CD14-positive monocyte (primary cell): ENCODE measurements at regions not wholly inside any gene's neighbourhood (a gene's known extent, or its start where the extent isn't known, plus 50 kb on each side); places are given as distances from the start of the nearest gene placed in this dataset.

Experiments
- DNase-seq, 3 donors: peaks; one replicate each; pipeline ENCODE4 v3.0.0-alpha.2; 2011 to 2022
- H2AFZ ChIP-seq: 2 replicates; pipeline ENCODE4 v1.6.0; 2012; ENCODE audit warnings: mild to moderate bottlenecking, low read depth, low read length, inconsistent platforms; ENCODE audit not compliant: insufficient read depth, poor library complexity, severe bottlenecking
- H3K27ac ChIP-seq, 2 donors: 1 replicate in 1 of 2; 2 replicates in 1 of 2; pipeline ENCODE4 v1.5.1; 2012 to 2013; ENCODE audit warnings: low read length in 2 of 2, control low read depth in 1 of 2, inconsistent platforms in 1 of 2, low read depth in 1 of 2, mild to moderate bottlenecking in 1 of 2
- H3K27me3 ChIP-seq, 2 donors: one replicate each; pipeline versions ENCODE4 v1.6.0 to v1.6.1; 2011 to 2013; ENCODE audit warnings: low read length in 2 of 2; ENCODE audit not compliant: control insufficient read depth in 2 of 2, insufficient read depth in 2 of 2
- H3K36me3 ChIP-seq, 2 donors: replicated peaks in 1 of 2; 1 replicate in 1 of 2; 2 replicates in 1 of 2; pipeline versions ENCODE4 v1.5.1 to v1.6.1; 2012 to 2013; ENCODE audit warnings: low read length in 2 of 2, control low read depth in 1 of 2, inconsistent platforms in 1 of 2, mild to moderate bottlenecking in 1 of 2; ENCODE audit not compliant: insufficient read depth in 2 of 2, control insufficient read depth in 1 of 2
- H3K4me1 ChIP-seq, 2 donors: 1 replicate in 1 of 2; 2 replicates in 1 of 2; pipeline versions ENCODE4 v1.5.1 to v1.6.1; 2012 to 2013; ENCODE audit warnings: low read length in 2 of 2, control low read depth in 1 of 2, inconsistent platforms in 1 of 2, mild to moderate bottlenecking in 1 of 2, moderate library complexity in 1 of 2; ENCODE audit not compliant: insufficient read depth in 2 of 2, control insufficient read depth in 1 of 2
- H3K4me2 ChIP-seq: replicated peaks from 2 replicates; pipeline ENCODE3; 2012; ENCODE audit warnings: low read length, moderate library complexity, mild to moderate bottlenecking; ENCODE audit not compliant: poor library complexity, severe bottlenecking; ENCODE audit errors: extremely low read depth
- H3K4me3 ChIP-seq, 3 experiments: fragments of 200-600 bp in 1 of 3; sonication (generic) in 1 of 3; replicated peaks in 1 of 3; 1 replicate in 2 of 3; 2 replicates in 1 of 3; pipeline ENCODE4 v1.5.1; 2011 to 2013; ENCODE audit warnings: low read length in 3 of 3, mild to moderate bottlenecking in 3 of 3, control low read depth in 2 of 3, low read depth in 2 of 3, inconsistent platforms in 1 of 3, moderate library complexity in 1 of 3
- H3K79me2 ChIP-seq: 2 replicates; pipeline ENCODE4 v1.6.0; 2012; ENCODE audit warnings: mild to moderate bottlenecking, control low read depth, inconsistent platforms, low read length, moderate library complexity; ENCODE audit not compliant: insufficient read depth
- H3K9ac ChIP-seq: 2 replicates; pipeline ENCODE4 v1.6.0; 2017; ENCODE audit warnings: low read length, mild to moderate bottlenecking; ENCODE audit not compliant: insufficient read depth, poor library complexity, severe bottlenecking
- H3K9me3 ChIP-seq, 2 donors: replicated peaks in 1 of 2; 1 replicate in 1 of 2; 2 replicates in 1 of 2; pipeline versions ENCODE4 v1.5.1 to v1.6.1; 2012 to 2013; ENCODE audit warnings: low read length in 2 of 2, control low read depth in 1 of 2; ENCODE audit not compliant: control insufficient read depth in 1 of 2, insufficient read depth in 1 of 2
- H4K20me1 ChIP-seq: 2 replicates; pipeline ENCODE4 v1.6.0; 2012; ENCODE audit warnings: mild to moderate bottlenecking, low read length, control low read depth, moderate library complexity; ENCODE audit not compliant: insufficient read depth
- H3K27ac Mint-ChIP-seq, 7 donors: one replicate each; pipeline ENCODE4 v1.8.0; 2020; ENCODE audit warnings: mild to moderate bottlenecking in 7 of 7, mixed read lengths in 7 of 7, moderate library complexity in 6 of 7, inconsistent platforms in 2 of 7
- H3K27me3 Mint-ChIP-seq, 3 donors: one replicate each; pipeline ENCODE4 v1.8.0; 2021 to 2022; ENCODE audit warnings: low read depth in 3 of 3, mild to moderate bottlenecking in 3 of 3, mixed read lengths in 3 of 3, moderate library complexity in 3 of 3, inconsistent platforms in 1 of 3
- H3K36me3 Mint-ChIP-seq, 2 donors: one replicate each; pipeline ENCODE4 v1.8.0; 2020; ENCODE audit warnings: mixed read lengths in 2 of 2, inconsistent platforms in 1 of 2, mild to moderate bottlenecking in 1 of 2
- H3K4me1 Mint-ChIP-seq: one replicate; pipeline ENCODE4 v1.8.0; 2020; ENCODE audit warnings: mild to moderate bottlenecking, mixed read lengths
- H3K4me3 Mint-ChIP-seq, 2 donors: one replicate each; pipeline ENCODE4 v1.8.0; 2020; ENCODE audit warnings: mild to moderate bottlenecking in 2 of 2, mixed read lengths in 2 of 2, moderate library complexity in 1 of 2
- H3K9me3 Mint-ChIP-seq, 7 donors: one replicate each; pipeline ENCODE4 v1.8.0; 2020 to 2022; ENCODE audit warnings: mixed read lengths in 7 of 7, mild to moderate bottlenecking in 6 of 7, moderate library complexity in 6 of 7, inconsistent platforms in 2 of 7
- WGBS: methylation state at CpG from one replicate; pipeline ENCODE4 v1.1.5; 2013; ENCODE audit warnings: missing lambda C conversion rate; ENCODE audit not compliant: insufficient coverage; 5-methylcytosine and 5-hydroxymethylcytosine counted together
- intact Hi-C, 2 donors: fragments of 100-400 bp; cut with micrococcal nuclease; formaldehyde crosslinking; loops; one replicate each; pipeline versions ENCODE4 v1.15.0 to v1.15.1; 2023
- TF ChIP-seq, protein P1 (sequence below): fragments of 200-600 bp; IDR thresholded peaks from one replicate; pipeline ENCODE4 v1.8.0; 2022; ENCODE audit warnings: antibody characterized with exemption, mild to moderate bottlenecking

- Histone ChIP-seq H3K27me3 (no peaks in the 10 kb centered on the region), H3K9ac (no peak overlapping the region), H2AFZ (no peak overlapping the region), H3K79me2 (no peaks in the 10 kb centered on the region), H3K4me2 (no peak overlapping the region), H3K36me3 (no peaks in the 10 kb centered on the region), H4K20me1 (no peaks in the 10 kb centered on the region), H3K4me3 (no peak overlapping the region), H3K9me3 (peaks cover 0 to 5% of the 10 kb centered on the region in 2 donors), H3K27ac (no peak overlapping the region), H3K4me1 (no peaks in the 10 kb centered on the region)
- TF ChIP-seq, protein P1, sequence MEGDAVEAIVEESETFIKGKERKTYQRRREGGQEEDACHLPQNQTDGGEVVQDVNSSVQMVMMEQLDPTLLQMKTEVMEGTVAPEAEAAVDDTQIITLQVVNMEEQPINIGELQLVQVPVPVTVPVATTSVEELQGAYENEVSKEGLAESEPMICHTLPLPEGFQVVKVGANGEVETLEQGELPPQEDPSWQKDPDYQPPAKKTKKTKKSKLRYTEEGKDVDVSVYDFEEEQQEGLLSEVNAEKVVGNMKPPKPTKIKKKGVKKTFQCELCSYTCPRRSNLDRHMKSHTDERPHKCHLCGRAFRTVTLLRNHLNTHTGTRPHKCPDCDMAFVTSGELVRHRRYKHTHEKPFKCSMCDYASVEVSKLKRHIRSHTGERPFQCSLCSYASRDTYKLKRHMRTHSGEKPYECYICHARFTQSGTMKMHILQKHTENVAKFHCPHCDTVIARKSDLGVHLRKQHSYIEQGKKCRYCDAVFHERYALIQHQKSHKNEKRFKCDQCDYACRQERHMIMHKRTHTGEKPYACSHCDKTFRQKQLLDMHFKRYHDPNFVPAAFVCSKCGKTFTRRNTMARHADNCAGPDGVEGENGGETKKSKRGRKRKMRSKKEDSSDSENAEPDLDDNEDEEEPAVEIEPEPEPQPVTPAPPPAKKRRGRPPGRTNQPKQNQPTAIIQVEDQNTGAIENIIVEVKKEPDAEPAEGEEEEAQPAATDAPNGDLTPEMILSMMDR: no peak
- Mint-ChIP-seq H3K4me1 (no peaks in the 10 kb centered on the region), H3K36me3 (no peaks in the 10 kb centered on the region), H3K27me3 (peaks cover 0 to 2% (median 0%) of the 10 kb centered on the region in 3 donors), H3K9me3 (peaks cover 0 to 5% (median 2%) of the 10 kb centered on the region in 7 donors), H3K27ac (no peak overlapping the region), H3K4me3 (no peak overlapping the region)
- no peak for DNase-seq
- WGBS: no CpG with 5 or more reads among the region's 2 CpGs
- intact Hi-C loops: no loop called here
Measured at GRCh38 chr13:69547780-69548179, 559.8 kb upstream of the ATXN8OS start.

DNA sequence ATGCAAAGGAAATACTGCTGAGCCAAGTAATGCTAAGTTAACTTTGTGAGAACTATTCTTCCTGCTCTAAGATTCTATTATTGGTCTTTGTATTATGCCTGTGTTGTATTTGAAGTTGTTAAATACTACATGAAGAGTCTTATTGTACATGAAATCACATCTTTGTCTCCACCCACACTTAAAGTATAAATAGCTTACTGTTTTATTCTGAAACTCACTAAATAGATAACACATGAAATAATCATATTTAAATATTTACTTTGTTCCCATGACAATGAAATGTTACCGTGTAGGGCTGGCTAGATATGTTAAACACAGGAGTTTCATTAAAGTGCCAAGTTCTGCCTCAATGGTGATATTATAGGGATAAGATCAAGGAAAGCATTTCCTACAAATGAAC lies 562.1 kb upstream of the ATXN8OS start:
- Mint-ChIP-seq H3K27me3 (peaks cover 0 to 2% (median 2%) of the 10 kb centered on the region in 3 donors), H3K9me3 (peaks cover 0 to 5% (median 2%) of the 10 kb centered on the region in 7 donors), H3K4me1 (no peaks in the 10 kb centered on the region), H3K27ac (no peak overlapping the region), H3K4me3 (no peak overlapping the region), H3K36me3 (no peaks in the 10 kb centered on the region)
- TF ChIP-seq, protein P1: no peak
- no peaks in the 10 kb centered on the region for H3K79me2 ChIP-seq
- H3K27ac ChIP-seq: no peak overlapping the region
- no peaks in the 10 kb centered on the region for H3K36me3 ChIP-seq
- WGBS: no CpG with 5 or more reads among the region's 1 CpG
- no peak for DNase-seq
- no peaks in the 10 kb centered on the region for H3K9me3 ChIP-seq
- H3K4me1 ChIP-seq: no peaks in the 10 kb centered on the region
- intact Hi-C loops: no loop called here
- no peaks in the 10 kb centered on the region for H4K20me1 ChIP-seq
- H2AFZ ChIP-seq: no peak overlapping the region
- H3K4me3 ChIP-seq: no peak overlapping the region
- H3K4me2 ChIP-seq: no peak overlapping the region
- no peak overlapping the region for H3K9ac ChIP-seq
- H3K27me3 ChIP-seq: no peaks in the 10 kb centered on the region
